ENCODE measurements at regions not wholly inside any gene's neighbourhood (a gene's known extent, or its start where the extent isn't known, plus 50 kb on each side); places are given as distances from the start of the nearest gene placed in this dataset.

DNA sequence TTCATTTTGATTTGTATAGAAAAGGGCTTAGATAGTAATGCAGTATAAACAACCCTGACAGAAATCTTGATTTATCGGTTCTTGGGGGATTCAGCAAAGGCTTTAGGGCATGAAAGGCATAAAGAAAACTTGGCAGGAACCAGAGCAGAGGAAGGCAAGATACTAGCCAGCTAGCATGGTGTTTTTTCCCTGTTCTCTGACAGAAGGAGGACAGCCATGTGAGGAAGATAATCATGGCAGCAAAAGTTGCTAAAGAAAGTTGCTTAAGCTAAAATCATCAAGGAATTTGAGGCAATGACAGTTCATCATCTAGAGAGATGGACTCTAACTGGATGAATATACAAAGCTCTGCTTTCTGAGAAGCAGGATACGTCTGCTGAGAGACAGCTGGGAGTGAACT is 294.1 kb downstream of the KCNRG start:
- TF ChIP-seq, protein P1, sequence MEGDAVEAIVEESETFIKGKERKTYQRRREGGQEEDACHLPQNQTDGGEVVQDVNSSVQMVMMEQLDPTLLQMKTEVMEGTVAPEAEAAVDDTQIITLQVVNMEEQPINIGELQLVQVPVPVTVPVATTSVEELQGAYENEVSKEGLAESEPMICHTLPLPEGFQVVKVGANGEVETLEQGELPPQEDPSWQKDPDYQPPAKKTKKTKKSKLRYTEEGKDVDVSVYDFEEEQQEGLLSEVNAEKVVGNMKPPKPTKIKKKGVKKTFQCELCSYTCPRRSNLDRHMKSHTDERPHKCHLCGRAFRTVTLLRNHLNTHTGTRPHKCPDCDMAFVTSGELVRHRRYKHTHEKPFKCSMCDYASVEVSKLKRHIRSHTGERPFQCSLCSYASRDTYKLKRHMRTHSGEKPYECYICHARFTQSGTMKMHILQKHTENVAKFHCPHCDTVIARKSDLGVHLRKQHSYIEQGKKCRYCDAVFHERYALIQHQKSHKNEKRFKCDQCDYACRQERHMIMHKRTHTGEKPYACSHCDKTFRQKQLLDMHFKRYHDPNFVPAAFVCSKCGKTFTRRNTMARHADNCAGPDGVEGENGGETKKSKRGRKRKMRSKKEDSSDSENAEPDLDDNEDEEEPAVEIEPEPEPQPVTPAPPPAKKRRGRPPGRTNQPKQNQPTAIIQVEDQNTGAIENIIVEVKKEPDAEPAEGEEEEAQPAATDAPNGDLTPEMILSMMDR (IDR thresholded peaks at IDR 0.05) = no peak
- TF ChIP-seq POLR2AphosphoS5 (IDR thresholded peaks at IDR 0.05; ENCODE audit: insufficient read depth in 1 of 2, low read depth in 1 of 2) (no peak), POLR2A (IDR thresholded peaks at IDR 0.05) (no peak)

Data from vagina (tissue), 2 donors.